A549 (cell line): ENCODE measurements at regions not wholly inside any gene's neighbourhood (a gene's known extent, or its start where the extent isn't known, plus 50 kb on each side); places are given as distances from the start of the nearest gene placed in this dataset.

Experiments
- HOXB5 ChIP-seq: fragments of 250-450 bp; sonication (Bioruptor Pico); IDR thresholded peaks from 2 replicates; pipeline ENCODE4 v1.5.0; 2020; ENCODE audit warnings: mild to moderate bottlenecking, moderate library complexity
- POLR2AphosphoS2 ChIP-seq: conservative IDR thresholded peaks from 2 replicates; pipeline ENCODE4 v1.6.1; 2012; ENCODE audit warnings: low read length, improper control_type of control experiment, inconsistent platforms
- RAD21 ChIP-seq, 2 experiments: fragments of >200 bp in 1 of 2; sonication (Bioruptor Twin) in 1 of 2; formaldehyde crosslinking in 1 of 2; IDR thresholded peaks in 1 of 2; conservative IDR thresholded peaks in 1 of 2; 2 replicates in 1 of 2; 3 replicates in 1 of 2; pipeline ENCODE4 v1.6.1; 2012 to 2018; ENCODE audit warnings: inconsistent platforms in 1 of 2
- SMC3 ChIP-seq: fragments of >200 bp; sonication (Bioruptor Twin); formaldehyde crosslinking; IDR thresholded peaks from 3 replicates; pipeline ENCODE4 v1.6.1; 2018; ENCODE audit warnings: inconsistent platforms

DNA sequence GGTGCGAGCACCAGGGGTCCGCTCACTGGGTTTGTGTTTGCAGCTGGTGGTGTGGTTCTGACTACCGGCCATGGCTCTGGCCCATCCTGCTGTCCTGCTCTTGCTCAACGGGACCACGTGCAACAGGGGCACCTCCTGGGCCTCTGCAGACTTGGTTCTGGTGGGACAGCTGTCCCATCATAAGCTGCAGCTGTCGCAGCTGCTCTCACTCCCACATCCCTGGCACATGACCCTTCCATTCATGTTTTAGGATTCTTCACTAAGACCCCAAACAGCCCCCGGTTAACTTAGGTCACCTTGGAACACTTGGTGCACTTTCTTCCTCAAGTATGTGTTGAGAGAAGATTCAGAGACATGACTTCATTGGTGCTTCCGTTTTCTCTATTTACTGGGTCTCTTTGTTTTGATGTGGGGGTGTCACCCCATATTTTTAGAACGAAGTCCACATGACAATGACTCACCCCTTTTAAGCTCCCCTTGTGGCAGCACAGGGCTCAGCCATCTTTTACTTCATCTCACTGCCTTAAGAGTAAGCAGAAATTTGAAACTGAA, 68.4 kb upstream of the ARHGEF7 start:
- TF ChIP-seq POLR2AphosphoS2 = no peak
- no peak for TF ChIP-seq SMC3
- TF ChIP-seq RAD21 (conservative IDR thresholded peaks at IDR 0.05 in 1 of 2, IDR thresholded peaks at IDR 0.05 in 1 of 2) = no peak
- TF ChIP-seq HOXB5 (CRISPR knock-in tag) = no peak
